CD1c-positive myeloid dendritic cell (primary cell): ENCODE measurements at regions not wholly inside any gene's neighbourhood (a gene's known extent, or its start where the extent isn't known, plus 50 kb on each side); places are given as distances from the start of the nearest gene placed in this dataset.
"Not testable (repeated sequence)": the region's sequence is repeated elsewhere in the genome, so short reads cannot be mapped to it uniquely, and the experiment has no call there.

Experiments used
- DNase-seq: peaks from one replicate; pipeline ENCODE4 v3.0.0-alpha.2; 2016; ENCODE audit errors: extremely low spot score

GRCh38 chr12:68984796-68985573, 52.0 kb upstream of the CPM start:
- no peak for DNase-seq

DNA sequence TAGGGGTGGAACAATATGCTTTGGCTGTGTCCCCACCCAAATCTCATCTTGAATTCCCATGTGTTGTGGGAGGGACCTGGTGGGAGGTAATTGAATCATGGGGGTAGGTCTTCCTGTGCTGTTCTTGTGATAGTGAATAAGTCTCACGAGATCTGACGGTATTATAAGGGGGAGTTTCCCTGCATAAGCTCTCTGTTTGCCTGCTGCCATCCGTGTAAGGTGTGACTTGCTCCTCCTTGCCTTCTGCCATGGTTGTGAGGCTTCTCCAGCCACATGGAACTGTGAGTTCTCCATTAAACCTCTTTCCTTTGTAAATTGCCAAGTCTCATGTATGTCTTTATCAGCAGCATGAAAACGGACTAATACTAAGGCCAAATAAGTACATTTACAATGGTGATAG, 64.6 kb upstream of the CPM start:
- not testable (repeated sequence) for DNase-seq

GRCh38 chr12:68998041-68998440, 65.1 kb upstream of the CPM start:
- peak; percentile 42 for DNase-seq

GRCh38 chr12:69000074-69000473, 67.1 kb upstream of the CPM start:
- no peak for DNase-seq

DNA sequence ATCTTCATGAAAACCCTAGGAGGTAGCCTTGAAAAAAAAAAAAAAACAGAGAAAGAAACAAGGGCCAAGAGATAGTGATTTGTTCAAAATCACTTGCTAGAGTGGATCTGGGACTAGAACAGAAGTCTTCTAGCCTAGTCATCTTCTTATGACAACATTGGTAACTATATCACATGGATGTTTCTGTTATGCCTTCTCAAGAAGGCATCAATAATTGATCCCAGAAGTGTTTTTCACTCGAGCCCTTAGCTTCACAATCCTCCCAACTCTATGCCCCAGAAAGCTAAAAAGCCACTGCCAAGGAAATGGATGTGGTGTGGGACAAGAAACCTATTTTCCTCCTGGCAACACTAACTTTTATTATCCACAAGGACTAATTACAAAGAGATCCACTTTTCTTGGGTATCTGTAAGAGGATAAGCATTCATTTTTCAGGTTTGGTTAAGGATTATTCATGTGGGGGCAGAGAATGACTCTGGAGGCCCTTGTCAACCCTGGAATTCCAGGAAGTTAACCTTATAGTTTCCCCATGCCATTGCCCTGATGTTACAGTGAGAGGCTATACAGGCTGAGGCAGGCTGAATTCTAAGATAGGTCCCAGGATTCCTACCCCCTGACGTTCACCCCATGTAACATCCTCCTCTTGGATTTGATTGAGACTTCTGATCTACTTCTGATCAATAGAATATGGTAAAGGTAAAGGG, 67.7 kb upstream of the CPM start:
- no peak for DNase-seq

DNA sequence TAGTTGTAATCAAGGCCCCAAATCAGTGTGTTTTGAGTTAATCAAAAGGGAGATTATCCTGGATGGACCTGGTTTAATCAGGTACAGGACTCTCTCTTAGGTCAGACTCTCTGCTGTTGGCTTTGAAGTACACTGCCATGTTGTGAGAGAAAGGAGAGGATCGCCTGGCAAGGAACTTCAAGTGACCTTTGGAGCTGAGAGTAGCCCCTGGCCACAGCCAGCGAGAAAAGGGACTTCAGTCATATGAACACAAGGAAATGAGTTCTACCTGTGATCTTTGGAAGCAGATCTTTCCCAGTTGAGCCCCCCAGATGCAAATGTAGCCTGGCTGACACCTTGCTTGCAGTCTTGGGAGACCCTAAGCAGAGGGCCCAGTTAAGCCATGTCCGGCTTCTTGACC, 68.3 kb upstream of the CPM start:
- DNase-seq, result no peak

- DNase-seq, result no peak
These were observed 70.0 kb upstream of the CPM start for GRCh38 chr12:69002969-69003368.

- DNase-seq, result no peak
These were observed 71.0 kb upstream of the CPM start for GRCh38 chr12:69003991-69004390.

DNA sequence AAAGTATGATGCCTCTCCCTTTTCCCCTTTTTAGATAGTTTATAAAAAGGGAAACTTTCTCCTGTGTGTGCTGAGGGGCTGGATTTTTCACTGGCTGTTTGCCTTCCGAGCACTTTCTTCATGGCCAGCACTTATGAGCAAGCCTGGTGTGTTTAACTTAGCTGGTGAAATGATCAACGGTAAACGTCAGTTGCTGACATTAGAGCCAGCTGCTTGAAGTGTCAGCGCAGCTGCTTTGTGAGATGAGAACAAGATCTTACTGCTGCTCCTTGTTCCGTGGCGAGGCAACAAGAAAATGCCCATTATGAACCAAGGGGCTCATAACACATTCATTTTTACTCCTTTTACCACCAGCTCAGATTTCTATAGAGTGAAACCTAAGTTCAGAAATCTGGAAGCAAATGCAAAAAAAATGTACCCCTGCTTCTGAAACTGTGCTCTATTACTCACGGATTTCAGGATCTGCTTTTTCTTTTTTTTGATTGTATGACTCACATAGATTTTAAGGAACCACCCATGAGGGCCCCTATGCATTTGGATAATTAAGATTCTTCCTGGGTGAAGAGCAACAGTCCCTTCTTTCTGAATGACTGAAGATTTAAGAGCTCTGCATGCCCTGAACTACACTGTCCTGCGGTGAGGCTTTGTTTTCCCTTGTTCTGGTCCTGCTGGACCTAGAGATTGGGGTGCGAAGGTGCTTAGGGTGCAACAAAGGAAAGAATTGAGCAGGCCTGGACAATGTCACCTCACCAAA, 74.3 kb upstream of the CPM start:
- peak; percentile 91 for DNase-seq

GRCh38 chr12:69007855-69008351, 74.9 kb upstream of the CPM start:
- DNase-seq, result peak; percentile 47

- peak; percentile 77 for DNase-seq
These were observed 75.5 kb upstream of the CPM start for GRCh38 chr12:69008520-69008919.

GRCh38 chr12:69014047-69014446, 81.1 kb upstream of the CPM start:
- no peak for DNase-seq

GRCh38 chr12:69015017-69015416, 82.0 kb upstream of the CPM start:
- DNase-seq, result no peak

GRCh38 chr12:69015831-69016230, 82.9 kb upstream of the CPM start:
- DNase-seq, result no peak

DNA sequence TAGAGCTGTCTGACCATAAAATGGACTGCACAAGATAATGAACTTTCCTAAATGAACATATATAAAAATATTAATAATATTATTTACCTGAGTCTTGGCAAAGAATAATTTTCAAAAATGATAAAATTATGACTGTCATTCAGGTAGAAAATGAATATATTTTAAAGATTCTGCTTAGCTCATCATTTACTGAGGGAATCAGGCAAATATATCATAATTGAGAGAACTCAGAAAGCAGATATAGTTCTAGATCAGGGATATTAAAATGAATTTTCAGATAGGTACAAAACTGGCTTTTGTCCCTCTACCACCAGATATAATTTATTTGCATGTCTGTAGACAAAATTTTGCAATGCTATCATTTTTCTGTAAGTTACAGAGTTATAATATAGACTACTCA, 86.1 kb upstream of the CPM start:
- no peak for DNase-seq

- DNase-seq, result no peak
These were observed 86.9 kb upstream of the CPM start for GRCh38 chr12:69019910-69020309.

DNA sequence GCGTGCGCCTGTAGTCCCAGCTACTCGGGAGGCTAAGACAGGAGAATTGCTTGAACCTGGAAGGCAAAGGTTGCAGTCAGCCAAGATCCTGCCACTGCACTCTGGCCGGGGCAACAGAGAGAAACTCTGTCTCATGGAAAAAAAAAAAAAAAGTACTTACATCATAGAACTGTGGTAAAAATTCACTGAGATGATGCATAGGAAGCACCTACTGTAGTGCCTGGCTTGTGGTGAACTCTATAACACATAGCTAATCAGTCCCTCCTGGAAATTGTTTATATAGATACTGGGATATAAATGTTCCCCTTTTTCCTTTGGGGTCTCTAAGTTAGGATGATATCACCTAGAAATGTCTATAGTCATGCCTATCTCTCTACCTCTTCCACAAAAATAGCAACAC, 89.7 kb upstream of the CPM start:
- DNase-seq, result no peak

- no peak for DNase-seq
These were observed 90.9 kb upstream of the CPM start for GRCh38 chr12:69023840-69024239.

GRCh38 chr12:69024413-69024812, 91.4 kb upstream of the CPM start:
- DNase-seq, result no peak

GRCh38 chr12:69024907-69025306, 91.9 kb upstream of the CPM start:
- DNase-seq, result no peak

DNA sequence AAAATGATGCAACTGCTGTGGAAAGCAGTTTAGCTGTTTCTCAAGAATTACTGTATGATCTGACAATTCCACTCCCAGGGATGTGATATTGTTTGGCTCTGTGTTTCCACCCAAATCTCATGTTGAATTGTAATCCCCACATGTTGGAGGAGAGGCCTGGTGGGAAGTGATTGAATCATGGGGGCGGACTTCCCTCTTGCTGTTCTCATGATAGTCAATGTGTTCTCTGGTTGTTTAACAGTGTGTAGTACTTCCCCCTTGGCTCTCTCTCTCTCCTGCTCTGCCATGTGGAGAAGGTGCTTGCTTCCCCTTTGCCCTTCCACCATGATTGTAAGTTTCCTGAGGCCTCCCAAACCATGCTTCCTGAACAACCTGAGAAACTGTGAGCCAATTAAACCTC, 93.4 kb upstream of the CPM start:
- peak; percentile 84 for DNase-seq

DNA sequence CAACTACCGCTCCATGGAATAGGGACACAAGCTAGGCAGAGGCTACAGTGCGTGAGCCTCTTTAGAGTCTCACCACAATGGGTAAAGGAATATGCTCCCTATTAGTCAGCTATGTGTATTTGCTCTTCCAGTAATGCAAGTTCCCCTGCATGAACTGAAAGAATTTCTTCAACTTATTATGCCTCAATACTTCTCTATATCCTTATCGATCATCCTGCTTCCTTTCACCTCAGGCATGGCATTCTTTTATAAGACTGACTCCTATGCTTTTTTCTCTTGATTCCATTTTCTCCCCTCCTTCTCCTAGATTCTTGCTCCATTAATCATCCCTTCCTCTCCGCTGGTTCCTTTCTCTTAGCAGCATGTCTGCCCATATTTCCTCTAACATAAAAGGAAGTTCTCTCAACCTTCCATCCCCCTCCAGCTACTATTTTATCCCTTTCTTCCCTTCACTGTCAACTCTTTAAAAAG, 94.5 kb upstream of the CPM start:
- DNase-seq, result peak; percentile 20
